Keratinocyte (primary cell): ENCODE measurements at regions not wholly inside any gene's neighbourhood (a gene's known extent, or its start where the extent isn't known, plus 50 kb on each side); places are given as distances from the start of the nearest gene placed in this dataset.

Experiments used
- EZH2 ChIP-seq: IDR thresholded peaks from one replicate; pipeline ENCODE4 v1.6.1; 2012; ENCODE audit warnings: inconsistent platforms, mild to moderate bottlenecking, low read length, moderate library complexity
- TF ChIP-seq, protein P1 (sequence below), 3 experiments: IDR thresholded peaks in 1 of 3; conservative IDR thresholded peaks in 1 of 3; optimal IDR thresholded peaks in 1 of 3; 2 replicates in 2 of 3; 3 replicates in 1 of 3; pipeline versions ENCODE3 to v1.5.1; 2011; ENCODE audit warnings: low read length in 3 of 3, mild to moderate bottlenecking in 3 of 3, moderate library complexity in 2 of 3, control low read depth in 1 of 3, inconsistent platforms in 1 of 3; ENCODE audit not compliant: insufficient read depth in 2 of 3; ENCODE audit errors: extremely low read depth in 1 of 3

DNA sequence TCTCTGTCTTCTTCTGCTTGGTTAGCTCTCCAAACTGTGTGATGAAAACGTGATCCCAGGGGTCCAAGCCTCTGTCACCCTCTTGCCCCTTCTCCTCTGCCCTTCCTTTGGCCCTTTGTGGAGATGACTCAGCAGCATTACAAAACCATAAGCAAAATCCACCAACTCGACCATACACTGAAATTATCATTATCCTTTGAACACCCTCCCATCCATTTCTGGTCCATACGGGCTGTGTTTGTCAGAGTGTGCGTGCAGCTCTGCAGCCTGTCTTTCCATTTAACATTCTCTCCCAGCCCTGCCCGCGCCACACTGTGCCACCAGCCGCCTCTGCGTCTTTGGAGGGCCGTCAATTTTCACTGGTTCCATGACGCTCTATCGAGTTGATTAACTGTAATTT lies 69.2 kb downstream of the SLC25A47 start:
- TF ChIP-seq, protein P1, sequence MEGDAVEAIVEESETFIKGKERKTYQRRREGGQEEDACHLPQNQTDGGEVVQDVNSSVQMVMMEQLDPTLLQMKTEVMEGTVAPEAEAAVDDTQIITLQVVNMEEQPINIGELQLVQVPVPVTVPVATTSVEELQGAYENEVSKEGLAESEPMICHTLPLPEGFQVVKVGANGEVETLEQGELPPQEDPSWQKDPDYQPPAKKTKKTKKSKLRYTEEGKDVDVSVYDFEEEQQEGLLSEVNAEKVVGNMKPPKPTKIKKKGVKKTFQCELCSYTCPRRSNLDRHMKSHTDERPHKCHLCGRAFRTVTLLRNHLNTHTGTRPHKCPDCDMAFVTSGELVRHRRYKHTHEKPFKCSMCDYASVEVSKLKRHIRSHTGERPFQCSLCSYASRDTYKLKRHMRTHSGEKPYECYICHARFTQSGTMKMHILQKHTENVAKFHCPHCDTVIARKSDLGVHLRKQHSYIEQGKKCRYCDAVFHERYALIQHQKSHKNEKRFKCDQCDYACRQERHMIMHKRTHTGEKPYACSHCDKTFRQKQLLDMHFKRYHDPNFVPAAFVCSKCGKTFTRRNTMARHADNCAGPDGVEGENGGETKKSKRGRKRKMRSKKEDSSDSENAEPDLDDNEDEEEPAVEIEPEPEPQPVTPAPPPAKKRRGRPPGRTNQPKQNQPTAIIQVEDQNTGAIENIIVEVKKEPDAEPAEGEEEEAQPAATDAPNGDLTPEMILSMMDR (optimal IDR thresholded peaks at IDR 0.05 in 1 of 3, IDR thresholded peaks at IDR 0.05 in 1 of 3, conservative IDR thresholded peaks at IDR 0.05 in 1 of 3; ENCODE audit: extremely low read depth in 1 of 3, insufficient read depth in 2 of 3, low read length in 3 of 3), result no peak
- no peak for TF ChIP-seq EZH2
